ENCODE measurements at regions not wholly inside any gene's neighbourhood (a gene's known extent, or its start where the extent isn't known, plus 50 kb on each side); places are given as distances from the start of the nearest gene placed in this dataset.

- TF ChIP-seq CTCF (IDR thresholded peaks at IDR 0.05) (no peak), POLR2A (IDR thresholded peaks at IDR 0.05) (no peak)
Observed at GRCh38 chr18:41058351-41059125, 896.5 kb upstream of the PIK3C3 start.
